ENCODE measurements at regions not wholly inside any gene's neighbourhood (a gene's known extent, or its start where the extent isn't known, plus 50 kb on each side); places are given as distances from the start of the nearest gene placed in this dataset.

- Histone ChIP-seq H3K23ac (ENCODE audit: low read depth, low read length) (no peak overlapping the region), H3K4me1 (ENCODE audit: control insufficient read depth, insufficient read depth, low read length) (no peaks in the 10 kb centered on the region), H4K8ac (ENCODE audit: low read depth in 2 of 2, low read length in 2 of 2) (no peak overlapping the region; a peak in 1 of 4 replicates), H2BK20ac (ENCODE audit: low read depth, low read length) (0 out of 2 replicates have a peak overlapping the region, but pooled peaks have one; percentile 35), H3K9me1 (ENCODE audit: insufficient read depth, low read length) (no peaks in the 10 kb centered on the region), H3K4ac (ENCODE audit: low read depth, low read length) (no peak overlapping the region), H2AFZ (replicated peaks; ENCODE audit: low read length, poor library complexity) (peak overlapping the region; percentile 4), H3K4me2 (ENCODE audit: low read depth, low read length) (no peak overlapping the region), H3K18ac (ENCODE audit: low read depth, low read length) (no peak overlapping the region), H4K5ac (ENCODE audit: low read depth, low read length) (no peak overlapping the region; the same call in 1 of the 2 replicates), H3K56ac (ENCODE audit: extremely low read depth, insufficient read depth, low read length) (no peak overlapping the region), H3K9me3 (ENCODE audit: control insufficient read depth, insufficient read depth, low read length) (no peaks in the 10 kb centered on the region), H3K36me3 (ENCODE audit: control insufficient read depth, insufficient read depth, low read length) (no peaks in the 10 kb centered on the region), H3K79me1 (ENCODE audit: low read depth in 1 of 2, low read length in 2 of 2) (no peaks in the 10 kb centered on the region), H2BK5ac (ENCODE audit: low read depth, low read length, poor library complexity, severe bottlenecking) (no peak overlapping the region), H4K91ac (ENCODE audit: insufficient read depth, low read depth, low read length) (no peak overlapping the region), H2AK5ac (ENCODE audit: low read depth, low read length) (no peak overlapping the region), H2AK9ac (replicated peaks; ENCODE audit: low read depth, low read length, poor library complexity) (no peak overlapping the region), H2BK120ac (ENCODE audit: low read depth, low read length) (peak overlapping the region; percentile 36; the same call in 1 of the 2 replicates), H3K27ac (ENCODE audit: insufficient read depth, low read length) (no peak overlapping the region), H2BK15ac (ENCODE audit: low read depth, low read length) (no peak overlapping the region), H3K9ac (ENCODE audit: low read depth, low read length) (no peak overlapping the region), H3K27me3 (ENCODE audit: control insufficient read depth, insufficient read depth, low read length) (no peaks in the 10 kb centered on the region), H4K20me1 (ENCODE audit: insufficient read depth, low read length) (no peaks in the 10 kb centered on the region), H3K4me3 (ENCODE audit: insufficient read depth, low read depth, low read length) (no peak overlapping the region), H3K14ac (replicated peaks; ENCODE audit: low read depth, low read length) (no peak overlapping the region)
- no CpG with 5 or more reads among the region's 5 CpGs for WGBS, 2 experiments (ENCODE audit: extremely low coverage in 2 of 2, insufficient read length in 1 of 2)
- TF ChIP-seq RFX5 (IDR thresholded peaks at IDR 0.05; ENCODE audit: low read depth, low read length) = no peak
- TF ChIP-seq MXI1 (IDR thresholded peaks at IDR 0.05; ENCODE audit: borderline replicate concordance, low read depth, low read length) = no peak
- no peak for TF ChIP-seq SMC3 (IDR thresholded peaks at IDR 0.05; ENCODE audit: low read depth, low read length)
- no peak for TF ChIP-seq MAZ (IDR thresholded peaks at IDR 0.05; ENCODE audit: borderline replicate concordance, low read depth, low read length)
- TF ChIP-seq RAD21 (IDR thresholded peaks at IDR 0.05; ENCODE audit: low read length) = no peak
- no peak for TF ChIP-seq MAFK (IDR thresholded peaks at IDR 0.05; ENCODE audit: low read depth, low read length)
- TF ChIP-seq CHD1 (IDR thresholded peaks at IDR 0.05; ENCODE audit: low read depth, low read length) = no peak
- BruUV-seq (replicated peaks) = no TSS peak
- ChIA-PET POLR2A (ENCODE audit: unreplicated experiment) (no interaction called here), CTCF (interaction anchor here (0.6 kb wide), 1 partner anchor 1773 kb away, joined by 4 read pairs; no protein-coding TSS in a partner anchor)
- in situ Hi-C loops (cut with MboI; ENCODE audit: low sequenced_read_pairs) (no loop called here), dilution Hi-C loops (cut with HindIII; ENCODE audit: low sequenced_read_pairs, unreplicated experiment) (no loop called here), intact Hi-C loops (cut with micrococcal nuclease) (no loop called here)
- DNase-seq (no peak), ATAC-seq (ENCODE audit: low read depth) (no peak)
Observed at GRCh38 chr2:21361957-21362486, 238.3 kb downstream of the TDRD15 start.

Data from IMR-90 (cell line).